ENCODE measurements at regions not wholly inside any gene's neighbourhood (a gene's known extent, or its start where the extent isn't known, plus 50 kb on each side); places are given as distances from the start of the nearest gene placed in this dataset.

DNA sequence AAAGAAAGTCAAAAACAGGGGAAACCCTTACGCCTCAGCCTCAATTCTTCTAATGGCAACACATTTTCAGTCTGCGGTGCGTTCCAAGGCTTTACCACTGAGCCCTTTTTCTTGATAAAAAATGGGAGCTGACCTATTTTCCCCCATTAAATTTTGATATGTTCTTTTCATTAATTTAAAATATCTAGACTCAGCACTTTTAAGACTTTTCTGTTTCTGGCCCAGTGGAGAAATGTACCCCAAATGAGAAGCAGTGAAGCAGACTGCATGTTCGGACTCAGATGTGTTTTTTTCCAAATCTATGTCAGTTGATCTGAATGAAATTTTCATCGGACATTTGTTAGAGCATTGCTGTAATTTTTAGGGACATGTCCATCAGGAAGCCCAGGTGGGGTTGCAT is 126.2 kb downstream of the SEC23IP start:
- CTCF ChIA-PET: no interaction called here
- no peak for ATAC-seq
- Mint-ChIP-seq H3K4me1 (no peaks in the 10 kb centered on the region), H3K27ac (no peak overlapping the region), H3K4me3 (no peak overlapping the region), H3K36me3 (no peaks in the 10 kb centered on the region), H3K9me3 (peaks cover 11% of the 10 kb centered on the region), H3K27me3 (ENCODE audit: low read depth) (no peaks in the 10 kb centered on the region)
- no peak for TF ChIP-seq ZNF219 (CRISPR knock-in tag; IDR thresholded peaks at IDR 0.05; ENCODE audit: borderline replicate concordance)
- TF ChIP-seq SMAD4 (CRISPR knock-in tag; IDR thresholded peaks at IDR 0.05): no peak
- TF ChIP-seq TEAD1 (CRISPR knock-in tag; IDR thresholded peaks at IDR 0.05): no peak
- TF ChIP-seq PRRX2 (CRISPR knock-in tag; IDR thresholded peaks at IDR 0.05): no peak
- TF ChIP-seq HMGA2 (CRISPR knock-in tag; IDR thresholded peaks at IDR 0.05): no peak
- TF ChIP-seq, protein P1, sequence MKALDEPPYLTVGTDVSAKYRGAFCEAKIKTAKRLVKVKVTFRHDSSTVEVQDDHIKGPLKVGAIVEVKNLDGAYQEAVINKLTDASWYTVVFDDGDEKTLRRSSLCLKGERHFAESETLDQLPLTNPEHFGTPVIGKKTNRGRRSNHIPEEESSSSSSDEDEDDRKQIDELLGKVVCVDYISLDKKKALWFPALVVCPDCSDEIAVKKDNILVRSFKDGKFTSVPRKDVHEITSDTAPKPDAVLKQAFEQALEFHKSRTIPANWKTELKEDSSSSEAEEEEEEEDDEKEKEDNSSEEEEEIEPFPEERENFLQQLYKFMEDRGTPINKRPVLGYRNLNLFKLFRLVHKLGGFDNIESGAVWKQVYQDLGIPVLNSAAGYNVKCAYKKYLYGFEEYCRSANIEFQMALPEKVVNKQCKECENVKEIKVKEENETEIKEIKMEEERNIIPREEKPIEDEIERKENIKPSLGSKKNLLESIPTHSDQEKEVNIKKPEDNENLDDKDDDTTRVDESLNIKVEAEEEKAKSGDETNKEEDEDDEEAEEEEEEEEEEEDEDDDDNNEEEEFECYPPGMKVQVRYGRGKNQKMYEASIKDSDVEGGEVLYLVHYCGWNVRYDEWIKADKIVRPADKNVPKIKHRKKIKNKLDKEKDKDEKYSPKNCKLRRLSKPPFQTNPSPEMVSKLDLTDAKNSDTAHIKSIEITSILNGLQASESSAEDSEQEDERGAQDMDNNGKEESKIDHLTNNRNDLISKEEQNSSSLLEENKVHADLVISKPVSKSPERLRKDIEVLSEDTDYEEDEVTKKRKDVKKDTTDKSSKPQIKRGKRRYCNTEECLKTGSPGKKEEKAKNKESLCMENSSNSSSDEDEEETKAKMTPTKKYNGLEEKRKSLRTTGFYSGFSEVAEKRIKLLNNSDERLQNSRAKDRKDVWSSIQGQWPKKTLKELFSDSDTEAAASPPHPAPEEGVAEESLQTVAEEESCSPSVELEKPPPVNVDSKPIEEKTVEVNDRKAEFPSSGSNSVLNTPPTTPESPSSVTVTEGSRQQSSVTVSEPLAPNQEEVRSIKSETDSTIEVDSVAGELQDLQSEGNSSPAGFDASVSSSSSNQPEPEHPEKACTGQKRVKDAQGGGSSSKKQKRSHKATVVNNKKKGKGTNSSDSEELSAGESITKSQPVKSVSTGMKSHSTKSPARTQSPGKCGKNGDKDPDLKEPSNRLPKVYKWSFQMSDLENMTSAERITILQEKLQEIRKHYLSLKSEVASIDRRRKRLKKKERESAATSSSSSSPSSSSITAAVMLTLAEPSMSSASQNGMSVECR (CRISPR knock-in tag; IDR thresholded peaks at IDR 0.05; ENCODE audit: borderline replicate concordance): no peak
- TF ChIP-seq NFYB (CRISPR knock-in tag; conservative IDR thresholded peaks at IDR 0.05; ENCODE audit: low read depth): no peak
- TF ChIP-seq, protein P2, sequence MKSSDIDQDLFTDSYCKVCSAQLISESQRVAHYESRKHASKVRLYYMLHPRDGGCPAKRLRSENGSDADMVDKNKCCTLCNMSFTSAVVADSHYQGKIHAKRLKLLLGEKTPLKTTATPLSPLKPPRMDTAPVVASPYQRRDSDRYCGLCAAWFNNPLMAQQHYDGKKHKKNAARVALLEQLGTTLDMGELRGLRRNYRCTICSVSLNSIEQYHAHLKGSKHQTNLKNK (CRISPR knock-in tag; IDR thresholded peaks at IDR 0.05): no peak
- TF ChIP-seq, protein P3, sequence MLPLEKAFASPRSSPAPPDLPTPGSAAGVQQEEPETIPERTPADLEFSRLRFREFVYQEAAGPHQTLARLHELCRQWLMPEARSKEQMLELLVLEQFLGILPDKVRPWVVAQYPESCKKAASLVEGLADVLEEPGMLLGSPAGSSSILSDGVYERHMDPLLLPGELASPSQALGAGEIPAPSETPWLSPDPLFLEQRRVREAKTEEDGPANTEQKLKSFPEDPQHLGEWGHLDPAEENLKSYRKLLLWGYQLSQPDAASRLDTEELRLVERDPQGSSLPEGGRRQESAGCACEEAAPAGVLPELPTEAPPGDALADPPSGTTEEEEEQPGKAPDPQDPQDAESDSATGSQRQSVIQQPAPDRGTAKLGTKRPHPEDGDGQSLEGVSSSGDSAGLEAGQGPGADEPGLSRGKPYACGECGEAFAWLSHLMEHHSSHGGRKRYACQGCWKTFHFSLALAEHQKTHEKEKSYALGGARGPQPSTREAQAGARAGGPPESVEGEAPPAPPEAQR (CRISPR knock-in tag; IDR thresholded peaks at IDR 0.05): no peak
- TF ChIP-seq, protein P4, sequence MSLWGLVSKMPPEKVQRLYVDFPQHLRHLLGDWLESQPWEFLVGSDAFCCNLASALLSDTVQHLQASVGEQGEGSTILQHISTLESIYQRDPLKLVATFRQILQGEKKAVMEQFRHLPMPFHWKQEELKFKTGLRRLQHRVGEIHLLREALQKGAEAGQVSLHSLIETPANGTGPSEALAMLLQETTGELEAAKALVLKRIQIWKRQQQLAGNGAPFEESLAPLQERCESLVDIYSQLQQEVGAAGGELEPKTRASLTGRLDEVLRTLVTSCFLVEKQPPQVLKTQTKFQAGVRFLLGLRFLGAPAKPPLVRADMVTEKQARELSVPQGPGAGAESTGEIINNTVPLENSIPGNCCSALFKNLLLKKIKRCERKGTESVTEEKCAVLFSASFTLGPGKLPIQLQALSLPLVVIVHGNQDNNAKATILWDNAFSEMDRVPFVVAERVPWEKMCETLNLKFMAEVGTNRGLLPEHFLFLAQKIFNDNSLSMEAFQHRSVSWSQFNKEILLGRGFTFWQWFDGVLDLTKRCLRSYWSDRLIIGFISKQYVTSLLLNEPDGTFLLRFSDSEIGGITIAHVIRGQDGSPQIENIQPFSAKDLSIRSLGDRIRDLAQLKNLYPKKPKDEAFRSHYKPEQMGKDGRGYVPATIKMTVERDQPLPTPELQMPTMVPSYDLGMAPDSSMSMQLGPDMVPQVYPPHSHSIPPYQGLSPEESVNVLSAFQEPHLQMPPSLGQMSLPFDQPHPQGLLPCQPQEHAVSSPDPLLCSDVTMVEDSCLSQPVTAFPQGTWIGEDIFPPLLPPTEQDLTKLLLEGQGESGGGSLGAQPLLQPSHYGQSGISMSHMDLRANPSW (CRISPR knock-in tag; conservative IDR thresholded peaks at IDR 0.05; ENCODE audit: low read depth): no peak
- TF ChIP-seq, protein P5, sequence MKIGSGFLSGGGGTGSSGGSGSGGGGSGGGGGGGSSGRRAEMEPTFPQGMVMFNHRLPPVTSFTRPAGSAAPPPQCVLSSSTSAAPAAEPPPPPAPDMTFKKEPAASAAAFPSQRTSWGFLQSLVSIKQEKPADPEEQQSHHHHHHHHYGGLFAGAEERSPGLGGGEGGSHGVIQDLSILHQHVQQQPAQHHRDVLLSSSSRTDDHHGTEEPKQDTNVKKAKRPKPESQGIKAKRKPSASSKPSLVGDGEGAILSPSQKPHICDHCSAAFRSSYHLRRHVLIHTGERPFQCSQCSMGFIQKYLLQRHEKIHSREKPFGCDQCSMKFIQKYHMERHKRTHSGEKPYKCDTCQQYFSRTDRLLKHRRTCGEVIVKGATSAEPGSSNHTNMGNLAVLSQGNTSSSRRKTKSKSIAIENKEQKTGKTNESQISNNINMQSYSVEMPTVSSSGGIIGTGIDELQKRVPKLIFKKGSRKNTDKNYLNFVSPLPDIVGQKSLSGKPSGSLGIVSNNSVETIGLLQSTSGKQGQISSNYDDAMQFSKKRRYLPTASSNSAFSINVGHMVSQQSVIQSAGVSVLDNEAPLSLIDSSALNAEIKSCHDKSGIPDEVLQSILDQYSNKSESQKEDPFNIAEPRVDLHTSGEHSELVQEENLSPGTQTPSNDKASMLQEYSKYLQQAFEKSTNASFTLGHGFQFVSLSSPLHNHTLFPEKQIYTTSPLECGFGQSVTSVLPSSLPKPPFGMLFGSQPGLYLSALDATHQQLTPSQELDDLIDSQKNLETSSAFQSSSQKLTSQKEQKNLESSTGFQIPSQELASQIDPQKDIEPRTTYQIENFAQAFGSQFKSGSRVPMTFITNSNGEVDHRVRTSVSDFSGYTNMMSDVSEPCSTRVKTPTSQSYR (CRISPR knock-in tag; IDR thresholded peaks at IDR 0.05): no peak
- TF ChIP-seq, protein P6, sequence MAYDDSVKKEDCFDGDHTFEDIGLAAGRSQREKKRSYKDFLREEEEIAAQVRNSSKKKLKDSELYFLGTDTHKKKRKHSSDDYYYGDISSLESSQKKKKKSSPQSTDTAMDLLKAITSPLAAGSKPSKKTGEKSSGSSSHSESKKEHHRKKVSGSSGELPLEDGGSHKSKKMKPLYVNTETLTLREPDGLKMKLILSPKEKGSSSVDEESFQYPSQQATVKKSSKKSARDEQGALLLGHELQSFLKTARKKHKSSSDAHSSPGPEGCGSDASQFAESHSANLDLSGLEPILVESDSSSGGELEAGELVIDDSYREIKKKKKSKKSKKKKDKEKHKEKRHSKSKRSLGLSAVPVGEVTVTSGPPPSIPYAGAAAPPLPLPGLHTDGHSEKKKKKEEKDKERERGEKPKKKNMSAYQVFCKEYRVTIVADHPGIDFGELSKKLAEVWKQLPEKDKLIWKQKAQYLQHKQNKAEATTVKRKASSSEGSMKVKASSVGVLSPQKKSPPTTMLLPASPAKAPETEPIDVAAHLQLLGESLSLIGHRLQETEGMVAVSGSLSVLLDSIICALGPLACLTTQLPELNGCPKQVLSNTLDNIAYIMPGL (CRISPR knock-in tag; IDR thresholded peaks at IDR 0.05): no peak
- no peak for TF ChIP-seq ZNF138 (CRISPR knock-in tag; conservative IDR thresholded peaks at IDR 0.05)
- POLR2A ChIA-PET: no interaction called here
- DNase-seq (ENCODE audit: low spot score): no peak
